HG02852 (cell line): ENCODE measurements at regions not wholly inside any gene's neighbourhood (a gene's known extent, or its start where the extent isn't known, plus 50 kb on each side); places are given as distances from the start of the nearest gene placed in this dataset.
"Not testable (repeated sequence)": the region's sequence is repeated elsewhere in the genome, so short reads cannot be mapped to it uniquely, and the experiment has no call there.

Source experiments
- ATAC-seq: cut with Tn5 transposase; IDR thresholded peaks from one replicate; pipeline ENCODE4 v1.9.1; 2021; ENCODE audit warnings: mild to moderate bottlenecking, moderate library complexity; ENCODE audit not compliant: unreplicated experiment

DNA sequence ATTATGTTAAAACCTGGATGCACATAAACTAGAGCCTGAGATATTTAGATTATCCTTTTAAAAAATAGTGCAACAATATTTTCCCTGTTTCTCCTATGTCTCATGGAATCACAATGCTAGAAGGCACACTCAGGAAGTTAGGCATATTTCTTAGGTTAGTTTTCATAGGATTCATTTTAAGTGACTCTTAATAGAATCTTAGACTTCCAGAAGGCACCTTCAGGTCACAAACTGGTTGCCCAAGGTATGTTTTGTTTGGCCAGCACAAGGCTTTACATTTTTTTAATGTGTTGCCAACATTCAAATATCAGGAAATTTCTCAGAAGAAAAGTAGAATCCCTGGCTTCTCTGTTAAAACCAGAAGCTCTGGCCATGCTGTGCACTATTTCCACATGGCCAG is 129.3 kb downstream of the LNPK start:
- no peak for ATAC-seq

DNA sequence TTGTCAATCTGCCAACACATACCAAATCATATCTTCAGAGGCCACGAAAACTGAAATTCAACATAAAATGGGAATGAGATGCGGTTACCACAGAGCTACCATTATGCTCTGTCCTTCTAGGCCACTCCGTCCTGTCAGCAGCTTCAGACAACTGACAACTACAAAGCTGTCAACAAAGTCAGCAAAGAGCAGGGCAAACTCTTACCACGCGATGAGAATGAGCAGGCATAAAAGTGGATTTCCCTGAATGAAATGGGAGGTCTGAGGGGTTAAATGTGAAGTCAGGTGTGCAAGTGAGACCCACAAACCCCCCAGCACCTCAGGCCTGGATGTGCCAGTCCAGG is 130.1 kb downstream of the LNPK start:
- ATAC-seq: no peak

DNA sequence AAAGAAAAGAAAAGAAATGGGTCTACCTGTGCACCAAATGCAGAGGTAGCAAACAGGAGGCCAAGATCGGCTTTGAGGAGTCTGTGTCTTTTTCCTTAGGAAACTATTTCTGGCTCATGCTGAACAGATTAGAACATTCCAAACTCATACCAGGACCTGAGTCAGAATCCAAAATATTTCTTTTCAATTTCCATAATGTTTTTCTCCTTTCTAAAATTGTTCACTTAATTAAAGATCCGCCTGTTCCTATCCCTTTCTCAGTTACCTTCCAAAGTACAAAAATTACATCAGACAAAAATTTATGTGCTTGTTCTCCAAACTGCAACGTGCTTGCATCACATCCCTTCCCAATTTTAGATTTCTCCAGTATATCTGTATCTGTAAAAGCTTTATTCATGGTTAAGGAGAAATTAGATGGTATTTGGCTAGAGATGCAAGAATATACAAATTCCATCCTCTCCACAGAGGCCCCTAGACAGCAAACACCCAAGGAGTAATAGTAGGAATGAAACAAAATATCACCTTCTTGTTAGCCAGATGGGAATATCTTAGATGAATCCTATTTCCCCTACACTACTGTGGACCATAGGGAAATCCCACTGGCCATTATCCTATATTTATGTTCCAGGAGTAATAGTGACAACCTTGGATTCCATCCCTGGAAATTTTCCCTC is 130.6 kb downstream of the LNPK start:
- no peak for ATAC-seq

DNA sequence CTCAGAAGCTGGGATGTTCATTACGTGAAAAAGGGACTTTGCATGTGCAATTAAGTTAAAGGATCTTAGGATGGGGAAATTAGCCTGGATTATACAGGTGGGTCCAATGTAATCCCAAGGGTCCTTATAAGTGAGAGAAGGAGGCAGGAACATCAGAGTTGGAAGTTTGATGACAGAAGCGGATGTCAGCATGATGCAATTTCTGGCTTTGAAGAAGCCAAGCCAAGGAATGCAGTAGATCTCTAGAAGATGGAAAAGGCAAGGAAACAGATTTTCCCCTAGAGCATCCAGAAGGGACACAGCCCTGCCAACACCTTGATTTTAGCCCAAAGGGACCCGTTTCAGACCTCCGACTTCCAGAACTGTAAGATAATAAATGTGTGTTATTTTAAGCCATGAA is 136.4 kb downstream of the LNPK start:
- ATAC-seq: no peak

DNA sequence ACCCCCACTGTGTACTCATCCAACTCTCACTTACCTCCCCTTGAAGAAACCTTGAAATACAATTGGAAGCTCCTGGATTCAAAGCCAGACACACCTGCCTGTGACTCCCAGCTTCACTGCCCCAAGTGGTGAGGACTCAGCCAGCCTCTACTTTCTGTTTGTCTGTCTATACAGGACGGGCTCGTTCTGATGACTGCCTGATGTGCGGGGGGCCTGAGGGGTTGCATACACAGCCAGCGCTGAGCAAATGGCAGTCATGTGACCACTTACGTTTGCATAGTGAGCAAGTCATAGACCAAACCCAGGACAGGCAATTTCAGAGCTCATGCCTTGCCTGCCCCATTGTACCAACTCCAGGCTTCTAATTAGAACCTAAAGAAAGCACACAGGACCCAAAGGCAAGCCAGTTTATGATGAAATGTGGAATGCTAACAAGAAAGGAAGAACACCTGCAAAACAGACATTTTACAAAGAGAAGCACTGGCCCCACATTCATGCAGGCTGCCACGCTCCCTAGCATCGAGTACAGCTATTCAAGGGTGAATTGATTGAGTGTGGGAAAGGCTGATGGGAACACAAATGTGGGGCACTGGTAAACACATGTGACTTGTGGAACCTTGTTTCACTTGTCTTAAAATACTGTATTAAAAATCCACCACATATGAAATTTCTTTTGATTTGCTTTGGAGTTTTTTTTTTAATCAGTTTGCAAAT is 137.8 kb downstream of the LNPK start:
- no peak for ATAC-seq

DNA sequence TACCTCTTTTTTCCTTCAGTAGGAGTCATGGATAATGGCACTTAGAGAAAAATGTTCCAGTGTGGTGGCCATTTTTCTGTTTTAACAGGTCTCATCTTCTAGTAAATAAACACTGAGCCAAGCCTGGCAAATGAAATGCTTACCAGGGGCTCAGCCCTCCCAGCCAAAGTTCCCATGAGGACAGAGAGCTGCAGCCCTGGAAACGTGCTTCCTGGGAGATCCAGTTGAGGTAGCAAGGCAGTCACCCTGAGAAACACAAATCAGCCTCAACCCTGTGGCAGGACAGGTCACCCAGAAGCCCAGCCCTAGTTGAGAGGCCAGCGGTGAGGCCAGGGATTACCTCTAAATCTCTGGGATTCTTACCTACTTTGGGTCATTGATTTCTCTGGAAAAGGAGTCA is 140.1 kb downstream of the LNPK start:
- no peak for ATAC-seq

DNA sequence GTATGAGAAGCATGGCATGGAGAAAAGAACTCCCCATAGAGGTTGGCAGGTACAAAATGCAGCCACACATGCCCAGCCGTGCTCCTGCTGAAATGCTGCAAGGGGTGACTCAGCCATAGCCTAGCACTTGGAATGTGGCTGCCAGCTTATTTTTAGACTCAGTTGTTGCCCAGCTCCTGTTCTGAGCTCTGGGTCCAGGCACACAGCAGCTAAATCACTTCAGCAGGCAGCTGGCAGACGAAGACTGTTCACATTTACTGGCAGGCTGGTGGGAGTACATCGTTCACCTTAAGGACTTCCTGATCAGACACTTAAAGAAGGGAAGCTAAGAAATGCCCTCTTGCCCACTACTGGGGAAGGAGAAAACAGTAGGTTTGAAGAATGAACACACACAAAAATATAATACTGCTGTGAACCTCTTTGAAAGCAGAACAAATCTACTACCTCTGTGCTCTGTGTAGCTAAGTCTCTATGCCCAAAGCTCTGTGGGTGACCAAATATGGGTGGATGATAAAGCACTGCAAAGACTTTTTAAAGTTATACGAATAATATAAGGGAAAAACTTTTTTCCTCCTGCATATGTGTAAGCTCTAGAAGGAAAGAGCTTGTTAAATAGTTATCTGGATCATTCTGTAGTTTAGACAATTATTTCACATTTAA is 146.1 kb downstream of the LNPK start:
- no peak for ATAC-seq

DNA sequence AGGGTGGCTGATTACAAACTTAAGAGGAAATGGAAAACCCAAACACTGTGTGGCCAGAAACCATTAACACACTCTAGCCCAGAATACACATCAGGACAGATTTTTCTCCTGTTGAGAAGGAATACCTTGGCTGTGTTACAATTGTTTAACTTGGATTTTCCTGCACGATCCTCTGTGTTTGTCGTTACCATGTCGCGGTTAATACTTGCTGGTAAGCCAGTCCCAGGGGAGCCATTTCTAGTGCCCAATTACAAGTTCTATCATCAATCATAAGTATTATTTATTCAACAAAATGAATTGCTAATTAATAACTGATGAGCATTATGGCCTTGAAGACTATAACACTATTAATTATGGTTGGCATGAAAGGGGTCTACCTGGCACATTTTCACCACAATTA is 146.8 kb downstream of the LNPK start:
- ATAC-seq: no peak

DNA sequence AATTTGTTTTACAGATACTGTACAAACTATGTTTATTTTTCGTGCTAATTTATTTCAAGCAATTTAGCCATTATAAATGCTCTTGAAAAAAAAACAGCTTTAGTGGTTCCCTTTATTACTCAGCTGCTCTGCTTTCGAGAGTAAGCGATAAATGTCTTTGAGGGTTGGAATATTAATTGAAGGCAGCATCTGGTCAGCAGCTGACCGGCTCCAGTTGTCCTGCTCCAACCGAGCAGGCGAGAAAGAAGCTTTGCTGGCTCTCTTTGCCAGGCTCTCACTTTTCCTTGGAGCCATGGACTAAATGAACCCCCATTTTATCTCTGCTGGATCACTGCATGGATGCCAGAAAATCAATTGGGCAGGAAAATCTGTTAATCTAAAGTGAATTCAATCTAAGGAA is 147.4 kb downstream of the LNPK start:
- ATAC-seq: no peak

DNA sequence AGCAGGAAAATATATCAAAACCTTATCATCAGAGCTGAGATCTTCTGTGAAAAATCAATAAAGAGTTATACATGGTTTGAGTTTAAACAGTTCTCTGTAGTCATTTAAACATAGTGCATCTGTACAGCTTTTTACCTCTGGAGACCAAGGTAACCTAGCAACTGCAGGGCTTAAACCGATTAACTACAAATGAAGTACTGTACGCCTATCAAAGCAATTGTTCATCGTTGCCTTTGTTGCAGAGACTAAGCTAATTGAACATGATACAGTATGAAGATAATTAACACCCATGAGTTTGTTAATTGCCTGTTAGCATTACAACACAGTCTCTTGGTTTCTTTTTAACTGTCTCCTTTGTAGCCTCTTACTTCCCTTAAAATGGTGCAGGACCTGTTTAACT is 147.9 kb downstream of the LNPK start:
- no peak for ATAC-seq

DNA sequence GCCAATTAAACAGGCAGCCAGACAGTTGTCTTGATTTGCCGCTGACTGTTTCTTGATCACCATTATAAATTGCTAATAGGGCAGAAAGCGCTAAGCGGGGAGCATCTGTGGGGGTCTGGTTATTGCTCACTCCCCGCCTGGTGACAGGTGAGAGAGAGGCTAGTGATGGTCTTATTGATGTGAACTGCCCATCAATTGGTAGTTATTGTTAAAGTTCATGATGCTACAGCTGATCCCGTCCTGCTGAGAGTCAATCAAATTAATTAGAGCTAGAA is 148.5 kb downstream of the LNPK start:
- no peak for ATAC-seq

DNA sequence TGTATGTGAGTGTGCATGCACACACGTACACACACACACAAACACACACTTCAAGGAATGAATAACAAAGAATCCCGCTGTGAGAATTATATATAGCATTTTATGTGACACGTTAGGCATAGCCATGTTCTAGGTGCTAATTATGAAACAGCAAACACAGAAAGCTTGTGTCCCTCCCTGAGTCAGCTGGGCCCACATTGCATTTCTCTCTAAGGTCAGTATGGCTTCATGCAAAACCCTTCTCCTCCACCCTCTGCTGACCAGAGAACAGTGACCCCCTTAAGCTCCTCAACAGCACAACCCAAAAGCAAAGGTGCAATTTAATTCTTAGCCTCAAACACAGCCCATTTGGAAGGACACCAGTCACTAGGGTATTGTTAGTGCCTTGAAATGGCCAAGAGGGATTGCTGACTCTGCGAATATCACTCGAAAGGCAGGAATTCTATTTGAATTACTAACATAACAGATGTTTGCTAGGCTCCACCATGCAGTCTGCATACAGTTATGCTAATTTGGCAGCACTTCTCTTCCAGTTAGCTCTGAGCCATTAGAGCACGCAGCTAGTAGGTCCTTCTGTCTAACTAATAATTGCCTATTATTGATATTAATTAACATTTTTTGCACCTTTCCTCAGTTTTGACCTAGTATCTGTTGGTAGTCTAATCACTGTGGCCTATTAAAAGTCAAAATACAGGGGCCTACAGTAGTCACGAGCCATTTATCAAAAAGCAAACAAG is 149.0 kb downstream of the LNPK start:
- ATAC-seq: no peak

DNA sequence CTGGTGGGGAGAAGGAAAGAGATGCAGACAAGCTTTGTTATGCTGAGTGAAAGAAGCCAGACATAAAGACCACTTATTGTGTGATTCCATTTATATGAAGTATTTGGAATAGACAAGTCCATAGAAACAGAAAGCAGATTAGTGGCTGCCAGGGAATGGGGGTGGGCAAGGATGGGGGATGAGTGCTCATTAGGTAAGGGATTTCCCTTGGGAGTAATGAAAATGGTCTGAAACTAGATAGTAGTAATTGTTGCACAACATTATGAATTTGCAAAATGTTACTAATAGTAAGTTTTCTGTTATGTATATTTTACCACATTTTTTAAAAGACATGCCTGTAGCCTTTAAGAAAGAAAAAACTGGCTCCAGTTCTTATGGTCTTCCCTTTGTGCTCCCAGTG is 154.9 kb downstream of the LNPK start:
- no peak for ATAC-seq

DNA sequence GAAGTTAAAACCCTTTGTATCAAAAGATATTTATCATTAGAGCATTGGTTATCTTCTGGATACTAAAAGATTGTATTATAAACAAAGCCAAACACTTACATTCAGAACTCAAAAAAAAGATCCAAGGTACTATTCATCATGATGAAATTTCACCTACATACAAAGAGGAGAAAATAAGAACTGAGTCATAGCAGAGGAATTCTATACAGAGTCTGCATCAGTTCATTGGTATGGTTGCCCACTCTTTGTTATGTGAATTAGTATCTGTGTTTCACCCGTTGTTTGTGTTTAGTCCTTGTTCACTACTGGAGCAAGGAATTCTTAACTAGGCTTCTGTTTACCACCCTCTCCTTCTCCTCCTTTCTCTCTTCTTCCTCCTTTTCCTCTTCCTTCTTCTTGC is 157.9 kb downstream of the LNPK start:
- ATAC-seq: no peak

DNA sequence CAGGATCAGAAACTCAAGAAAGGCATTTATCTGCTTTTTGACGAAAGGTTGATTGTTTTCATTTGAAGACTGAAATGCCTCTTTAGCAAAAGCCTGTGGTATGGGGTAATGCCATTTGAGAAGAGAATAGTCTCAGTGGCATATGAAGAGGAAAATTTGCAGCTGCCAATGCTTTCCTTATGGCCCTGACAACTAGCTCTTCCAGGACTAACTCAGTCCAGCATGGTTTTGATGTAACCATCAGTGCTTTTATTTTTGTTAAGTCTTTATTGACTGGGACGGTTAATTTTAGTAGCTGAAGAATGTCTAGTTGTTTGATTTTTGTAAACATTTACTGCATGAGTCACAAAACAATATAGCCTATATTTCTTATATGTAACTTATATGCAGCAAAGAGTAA is 158.4 kb downstream of the LNPK start:
- ATAC-seq: no peak

DNA sequence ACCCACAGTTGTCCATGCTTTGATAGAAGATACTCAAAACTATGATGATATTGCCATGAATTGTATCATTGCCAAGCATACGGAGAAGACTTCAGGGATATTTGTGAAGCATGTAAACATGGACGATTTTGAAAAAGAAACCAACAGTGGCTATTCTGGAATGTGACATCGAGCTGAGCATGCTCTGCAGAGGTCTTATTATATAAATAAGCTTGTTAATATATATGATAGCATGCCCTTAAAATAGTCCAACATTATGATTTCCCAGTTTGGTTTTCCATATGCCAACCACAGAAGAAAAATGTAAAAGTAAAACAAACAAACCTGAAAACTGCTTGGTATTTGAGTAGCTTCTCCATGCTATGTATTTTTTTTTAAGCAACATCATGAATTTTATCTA is 159.1 kb downstream of the LNPK start:
- no peak for ATAC-seq

DNA sequence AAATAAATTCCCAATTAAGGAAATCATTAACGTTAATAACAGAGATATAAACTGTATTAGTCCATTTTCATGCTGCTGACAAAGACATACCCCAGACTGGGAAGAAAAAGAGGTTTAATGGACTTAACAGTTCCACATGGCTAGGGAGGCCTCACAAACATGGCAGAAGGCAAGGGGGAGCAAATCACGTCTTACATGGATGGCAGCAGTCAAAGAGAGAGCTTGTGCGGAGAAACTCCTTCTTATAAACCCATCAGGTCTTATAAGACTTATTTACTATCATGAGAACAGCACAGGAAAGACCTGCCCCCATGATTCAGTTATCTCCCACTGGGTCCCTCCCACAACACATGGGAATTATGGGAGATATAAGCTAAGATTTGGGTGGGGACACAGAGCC is 161.3 kb downstream of the LNPK start:
- not testable (repeated sequence) for ATAC-seq

DNA sequence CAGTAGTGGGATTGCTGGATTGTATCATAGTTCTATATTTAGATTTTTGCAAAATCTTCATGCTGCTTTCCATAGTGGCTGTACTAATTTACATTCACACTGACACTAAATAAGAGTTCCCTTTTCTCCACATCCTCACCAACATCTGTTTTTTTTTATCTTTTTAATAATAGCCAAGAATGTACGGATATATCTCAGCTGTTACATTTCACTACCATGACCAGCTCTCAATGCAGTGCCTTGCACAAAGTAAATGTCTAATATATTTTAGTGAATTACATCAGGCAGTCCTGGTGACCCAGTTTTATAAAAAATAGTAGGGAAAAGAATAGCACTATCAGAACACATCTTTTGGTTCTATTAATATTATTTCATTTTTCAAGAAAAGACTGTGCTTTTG is 161.8 kb downstream of the LNPK start:
- no peak for ATAC-seq

DNA sequence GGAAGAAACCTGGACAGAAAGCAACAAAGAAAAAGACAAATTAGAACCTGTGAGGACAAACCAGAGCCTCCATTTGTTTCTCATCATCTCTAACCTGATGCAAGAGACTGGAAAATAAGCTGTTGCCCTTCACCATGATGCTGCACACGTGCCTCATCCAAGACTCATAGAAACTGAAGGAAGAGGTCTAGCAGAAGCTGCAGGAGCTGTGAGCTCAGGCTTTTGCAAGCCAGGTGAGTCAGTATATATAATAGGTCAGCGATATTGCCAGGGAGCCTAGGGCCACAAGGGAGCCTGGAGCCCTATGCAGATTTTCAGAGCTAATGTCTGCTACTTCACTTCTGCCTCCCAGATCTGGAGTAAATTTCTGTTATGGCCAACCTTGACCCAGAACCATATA is 163.1 kb downstream of the LNPK start:
- no peak for ATAC-seq

DNA sequence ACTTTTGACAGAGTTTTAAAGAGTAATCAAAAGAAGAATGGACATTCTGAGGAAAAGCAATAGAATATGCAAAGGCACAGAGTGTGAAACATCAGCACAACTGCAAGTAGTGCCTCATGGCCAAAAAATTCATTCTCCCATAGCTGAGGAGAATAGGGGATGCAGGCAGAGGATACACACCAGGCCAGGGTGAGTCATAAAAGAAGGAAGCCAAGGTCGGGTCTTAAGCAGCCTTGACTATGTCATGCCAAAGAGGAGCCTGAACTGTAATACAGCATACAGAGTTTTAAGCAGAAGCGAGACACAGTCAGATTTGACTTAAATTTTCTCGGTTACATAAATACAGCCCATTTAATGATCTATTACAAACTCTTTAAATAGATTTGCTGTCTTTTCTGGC is 165.0 kb downstream of the LNPK start:
- no peak for ATAC-seq

DNA sequence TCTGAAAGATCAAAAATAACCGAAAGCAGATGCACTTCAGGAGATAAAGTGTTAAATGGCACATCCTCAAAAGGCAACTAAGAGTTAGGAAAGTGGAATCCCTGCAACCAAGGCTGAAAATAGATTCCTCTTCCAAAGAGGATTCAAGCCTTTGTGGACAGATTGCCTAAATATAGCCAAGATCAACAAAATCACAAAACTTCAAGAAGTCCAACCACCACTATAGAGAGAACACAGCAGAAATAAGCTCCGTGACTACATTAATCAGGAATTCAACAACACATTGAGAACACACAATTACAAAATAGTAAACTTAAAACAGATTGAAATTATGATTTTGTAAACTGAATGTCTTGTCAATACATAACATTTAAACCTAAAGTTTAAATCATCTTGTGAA is 165.7 kb downstream of the LNPK start:
- ATAC-seq: no peak

DNA sequence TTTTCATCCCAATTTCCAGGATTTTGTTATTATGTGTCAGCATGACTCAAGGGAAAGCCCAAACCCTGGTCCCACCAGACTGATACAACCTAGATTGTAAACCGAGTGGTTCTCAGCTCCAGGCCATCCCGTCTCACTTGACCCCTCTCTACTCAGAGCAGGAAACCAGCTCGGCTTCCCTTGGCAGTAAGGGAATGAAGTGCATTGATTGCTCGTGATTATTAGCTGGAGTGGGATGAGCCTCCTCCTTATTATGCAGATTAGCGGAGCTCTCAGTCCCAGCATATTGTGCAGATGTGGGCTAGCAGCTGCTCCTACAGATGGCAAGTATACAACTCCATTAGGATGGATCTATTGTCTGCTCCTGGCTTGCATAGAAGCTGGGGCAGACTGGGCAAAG is 167.6 kb downstream of the LNPK start:
- ATAC-seq: no peak
